GM21423 (cell line): ENCODE measurements at regions not wholly inside any gene's neighbourhood (a gene's known extent, or its start where the extent isn't known, plus 50 kb on each side); places are given as distances from the start of the nearest gene placed in this dataset.

Experiments
- ATAC-seq: cut with Tn5 transposase; IDR thresholded peaks from one replicate; pipeline ENCODE4 v1.9.1; 2021; ENCODE audit warnings: mild to moderate bottlenecking, moderate library complexity; ENCODE audit not compliant: unreplicated experiment

GRCh38 chr10:44769450-44769849 lies 141.7 kb upstream of the TMEM72 start:
- ATAC-seq: no peak

DNA sequence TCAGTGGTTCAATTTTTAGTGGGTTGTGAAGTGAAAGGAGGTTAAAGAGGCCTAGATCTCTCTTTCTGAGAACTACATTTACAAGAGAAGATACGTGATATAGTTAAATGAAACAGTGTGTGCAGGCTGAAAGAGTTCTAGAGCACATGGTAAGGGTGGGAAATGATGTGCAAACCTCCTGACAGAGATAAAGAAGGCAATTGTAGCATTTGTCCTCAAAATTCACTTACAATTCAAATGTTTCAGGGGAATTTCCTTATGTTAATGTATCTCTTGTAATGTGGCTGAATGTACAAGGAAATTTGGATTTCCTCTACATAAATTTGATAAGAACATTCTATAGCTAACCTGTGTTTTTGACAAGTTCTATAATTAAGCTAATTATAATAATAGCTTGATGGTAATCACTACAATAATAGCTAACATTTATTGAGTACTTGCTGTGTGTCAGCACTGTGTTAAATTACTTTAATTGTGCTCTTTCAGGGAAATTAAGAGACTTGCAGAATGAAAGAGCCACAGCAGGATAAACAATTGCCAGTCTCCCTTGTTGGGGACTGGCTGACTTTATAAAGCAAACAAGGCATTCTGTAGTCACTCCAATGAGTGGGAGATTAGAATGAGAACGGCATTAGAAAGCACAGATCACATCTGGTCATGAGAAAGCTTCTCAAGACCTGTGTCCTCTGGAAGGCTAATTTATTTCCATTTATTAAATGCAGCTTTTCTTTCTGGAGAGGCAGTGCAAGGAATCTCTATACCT lies 139.7 kb upstream of the TMEM72 start:
- ATAC-seq: no peak

- no peak for ATAC-seq
Observed at GRCh38 chr10:44773565-44773964, 137.6 kb upstream of the TMEM72 start.

- ATAC-seq: no peak
Observed at GRCh38 chr10:44774676-44775401, 136.3 kb upstream of the TMEM72 start.

DNA sequence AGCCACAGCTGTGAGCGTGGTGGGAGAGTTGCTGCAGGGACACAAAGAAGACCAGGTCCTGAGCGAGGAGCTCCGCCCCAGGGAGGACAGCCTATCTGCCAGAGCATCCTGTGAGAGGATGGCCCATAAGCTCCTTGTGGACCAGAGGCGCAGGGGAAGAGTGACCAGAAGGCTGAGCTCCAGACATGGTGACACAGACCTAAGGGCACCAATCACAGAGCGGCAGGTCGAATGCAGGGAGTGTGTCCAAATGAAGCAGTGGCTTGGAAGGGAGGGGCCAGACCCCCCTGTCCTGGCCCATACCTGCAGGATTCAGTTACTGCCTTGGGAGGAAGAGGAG lies 135.8 kb upstream of the TMEM72 start:
- no peak for ATAC-seq

DNA sequence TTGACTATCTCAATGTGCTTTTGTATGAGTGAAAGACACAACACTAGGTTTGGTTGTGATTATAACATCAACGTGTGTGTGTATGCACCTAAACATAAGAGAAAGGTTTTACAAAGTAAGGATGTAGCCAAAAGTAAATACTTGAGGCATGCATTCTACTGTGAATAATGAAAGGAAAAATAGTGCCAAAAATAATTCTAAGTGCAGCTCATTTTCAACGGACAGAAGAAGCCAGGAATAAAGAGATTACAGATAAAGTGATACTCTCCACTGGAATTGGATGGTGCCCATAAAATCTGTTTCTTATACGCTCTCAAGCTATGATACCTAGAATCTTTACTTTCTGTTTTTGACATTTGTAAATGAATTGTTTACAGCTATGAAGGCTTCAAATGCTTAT lies 135.0 kb upstream of the TMEM72 start:
- no peak for ATAC-seq

DNA sequence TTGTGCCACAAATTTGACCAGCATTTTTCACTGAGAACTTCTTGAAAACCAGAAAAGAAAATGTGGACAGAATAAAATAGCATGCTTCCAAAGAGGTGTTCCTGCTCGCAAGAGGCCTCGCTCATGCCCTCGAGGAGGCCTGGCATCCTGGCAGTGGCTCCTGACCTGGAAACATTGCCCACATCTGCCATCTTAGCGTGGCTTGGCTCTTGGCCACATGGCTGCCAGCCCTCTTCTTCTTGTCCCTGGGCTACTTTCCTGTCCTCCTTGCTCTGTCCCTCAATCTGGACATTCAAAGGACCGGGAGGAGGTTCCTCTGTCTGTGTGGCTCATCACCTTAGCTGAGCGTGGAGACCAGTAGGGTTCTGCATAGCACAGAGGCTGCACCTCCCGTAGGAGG lies 131.6 kb upstream of the TMEM72 start:
- ATAC-seq: no peak

GRCh38 chr10:44780426-44780825 lies 130.7 kb upstream of the TMEM72 start:
- ATAC-seq: no peak

- ATAC-seq: no peak
Observed at GRCh38 chr10:44781131-44781530, 130.0 kb upstream of the TMEM72 start.

DNA sequence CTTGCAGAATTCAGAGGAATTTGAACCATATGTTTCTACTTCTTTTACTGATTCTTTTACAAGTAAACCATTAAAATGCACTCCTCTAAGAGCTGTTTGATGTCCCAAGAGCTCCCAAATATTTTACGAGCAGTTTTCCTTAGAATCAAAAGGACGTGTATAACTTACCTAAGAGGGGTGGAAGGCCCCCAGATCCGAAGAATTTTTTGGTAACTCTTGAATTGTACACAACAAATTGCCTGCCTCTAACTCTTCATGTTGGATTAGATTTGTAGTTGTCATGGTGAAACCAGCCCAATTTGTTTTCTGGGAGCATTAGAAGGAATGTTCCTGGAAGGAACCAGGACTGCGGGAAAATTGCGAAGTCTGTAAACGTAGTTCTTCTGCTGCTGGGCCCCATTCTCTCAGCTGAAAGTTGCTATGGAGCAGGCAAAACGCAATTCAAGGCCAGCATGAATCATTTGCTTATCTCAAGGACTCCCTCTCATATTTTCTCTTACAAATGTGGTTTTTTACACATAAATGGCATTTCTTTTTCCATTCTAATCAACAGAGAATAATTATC lies 124.8 kb upstream of the TMEM72 start:
- ATAC-seq: no peak

- ATAC-seq: no peak
Observed at GRCh38 chr10:44787480-44788075, 123.6 kb upstream of the TMEM72 start.

GRCh38 chr10:44788147-44789129 lies 122.7 kb upstream of the TMEM72 start:
- no peak for ATAC-seq

DNA sequence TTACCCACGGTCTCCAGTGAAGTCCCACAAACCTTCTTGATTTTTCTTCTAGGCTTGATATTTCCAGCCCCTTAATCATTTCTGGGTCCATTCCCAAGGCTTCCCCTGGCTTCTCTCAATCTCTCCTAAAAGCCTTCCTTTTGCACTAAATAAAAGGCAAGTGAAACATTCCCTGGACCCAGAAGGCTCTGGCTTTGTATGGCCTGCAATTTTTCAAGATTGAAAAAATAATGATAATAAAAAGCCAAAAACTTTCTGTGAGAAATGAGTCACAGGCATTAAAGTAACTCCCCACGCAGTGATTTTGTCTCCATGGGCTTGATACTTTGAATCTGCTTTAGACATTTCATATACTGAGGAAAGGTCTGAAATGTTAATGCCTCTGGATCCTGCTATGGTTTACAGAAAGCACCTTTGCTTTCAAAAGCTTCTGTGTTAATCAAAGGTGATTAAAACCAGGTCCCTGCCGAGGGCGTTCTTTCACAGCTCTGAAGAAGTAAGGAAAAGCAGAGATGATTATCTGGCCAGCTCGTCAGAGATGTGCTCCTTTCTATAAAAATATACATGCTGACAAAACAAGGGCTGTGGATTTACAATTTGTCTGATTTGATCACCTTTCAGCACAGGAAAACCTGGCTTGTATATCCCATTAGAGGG lies 118.9 kb upstream of the TMEM72 start:
- ATAC-seq: no peak

DNA sequence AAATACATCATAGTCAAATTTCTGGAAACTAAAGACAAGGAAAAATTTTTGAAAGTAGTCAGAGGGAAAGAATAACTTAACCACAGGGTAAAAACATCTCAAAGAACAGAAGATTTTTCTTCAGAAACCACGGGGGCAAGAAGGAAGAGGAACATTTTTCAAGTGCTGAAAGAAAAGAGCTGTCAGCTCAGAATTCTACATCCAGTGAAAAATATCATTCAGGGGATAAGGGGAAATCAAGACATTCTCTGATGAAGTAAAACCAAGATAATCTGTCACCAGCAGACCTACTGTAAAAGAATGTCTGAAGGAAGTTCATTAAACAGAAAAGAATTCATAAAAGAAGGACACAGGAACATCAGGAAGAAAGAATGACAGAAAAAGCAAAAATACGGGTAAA lies 111.2 kb upstream of the TMEM72 start:
- no peak for ATAC-seq

GRCh38 chr10:44801383-44802327 lies 109.5 kb upstream of the TMEM72 start:
- no peak for ATAC-seq

DNA sequence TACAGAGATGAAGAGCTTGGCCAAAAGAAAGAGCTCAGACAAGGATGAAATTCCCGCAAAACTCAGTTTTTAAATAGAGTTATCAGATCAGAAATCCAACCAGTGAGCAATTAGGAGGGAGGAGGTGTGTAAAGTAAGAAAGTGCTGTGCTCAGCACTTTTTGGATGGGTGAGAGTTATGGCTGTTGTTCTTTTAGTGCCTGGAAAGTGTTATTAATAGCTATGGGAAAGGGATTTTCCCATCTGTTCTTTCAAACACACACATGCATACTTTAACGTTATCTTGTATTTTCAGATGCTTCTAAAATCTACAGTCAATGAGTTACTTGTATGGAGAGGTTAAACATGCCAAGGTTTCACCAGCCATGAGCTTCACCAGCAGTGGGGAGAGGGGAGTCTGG lies 107.3 kb upstream of the TMEM72 start:
- ATAC-seq: no peak

DNA sequence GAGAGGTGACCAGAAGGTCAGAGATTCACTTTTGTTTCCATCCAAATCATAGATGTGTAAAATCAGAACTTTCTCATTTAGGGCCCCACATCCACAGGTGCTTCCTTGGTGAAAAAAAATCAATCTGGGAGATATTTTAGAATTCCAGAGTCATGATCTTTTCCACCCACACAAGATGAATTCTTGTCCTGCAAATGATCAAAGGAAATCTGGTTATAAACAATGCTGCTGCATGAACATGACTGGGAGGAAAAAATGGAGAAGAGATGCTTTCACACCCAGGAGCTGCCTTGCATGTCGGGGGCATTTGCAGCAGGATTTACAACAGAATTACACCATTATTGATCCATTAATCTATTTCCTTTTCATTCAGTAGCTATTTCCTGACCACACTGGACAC lies 106.5 kb upstream of the TMEM72 start:
- no peak for ATAC-seq

GRCh38 chr10:44805466-44806210 lies 105.5 kb upstream of the TMEM72 start:
- ATAC-seq: no peak
